HEK293T (cell line): ENCODE measurements at regions not wholly inside any gene's neighbourhood (a gene's known extent, or its start where the extent isn't known, plus 50 kb on each side); places are given as distances from the start of the nearest gene placed in this dataset.
"Not testable (repeated sequence)": the region's sequence is repeated elsewhere in the genome, so short reads cannot be mapped to it uniquely, and the experiment has no call there.

Experiments used
- CTCF ChIA-PET: fragments of 350-600 bp; formaldehyde crosslinking; extraction: SDS; loops from one replicate; lab custom pipeline; 2021; ENCODE audit warnings: antibody characterized with exemption, inconsistent platforms; lab: Yijun Ruan, JAX
- POLR2A ChIA-PET: fragments of 350-600 bp; formaldehyde crosslinking; extraction: SDS; loops from one replicate; lab custom pipeline; 2020; ENCODE audit warnings: antibody characterized with exemption, inconsistent platforms; lab: Yijun Ruan, JAX
- DNase-seq: peaks from one replicate; pipeline ENCODE4 v3.0.0; 2012; ENCODE audit warnings: mixed read lengths; ENCODE audit errors: extremely low spot score
- ARNT ChIP-seq: fragments of 450-650 bp; IDR thresholded peaks from 2 replicates; pipeline ENCODE4 v1.6.1; 2017; ENCODE audit warnings: mild to moderate bottlenecking
- BHLHE40 ChIP-seq: fragments of 450-650 bp; IDR thresholded peaks from 2 replicates; pipeline ENCODE4 v1.6.1; 2016; ENCODE audit warnings: mild to moderate bottlenecking, moderate library complexity, borderline replicate concordance
- CTBP1 ChIP-seq: fragments of 450-650 bp; IDR thresholded peaks from 2 replicates; pipeline ENCODE4 v1.6.1; 2016; ENCODE audit warnings: borderline replicate concordance
- ELF4 ChIP-seq: fragments of 450-650 bp; IDR thresholded peaks from 2 replicates; pipeline ENCODE4 v1.6.1; 2017; ENCODE audit warnings: antibody characterized with exemption
- FOXA1 ChIP-seq: fragments of 450-650 bp; IDR thresholded peaks from 2 replicates; pipeline ENCODE4 v1.6.1; 2016; ENCODE audit warnings: mild to moderate bottlenecking
- FOXK2 ChIP-seq: fragments of 450-650 bp; IDR thresholded peaks from 2 replicates; pipeline ENCODE4 v1.6.1; 2016; ENCODE audit warnings: mild to moderate bottlenecking
- FOXM1 ChIP-seq: fragments of 450-650 bp; IDR thresholded peaks from 2 replicates; pipeline ENCODE4 v1.6.1; 2017; ENCODE audit warnings: mild to moderate bottlenecking, borderline replicate concordance
- HDGF ChIP-seq: fragments of 450-650 bp; IDR thresholded peaks from 2 replicates; pipeline ENCODE4 v1.6.1; 2017; ENCODE audit warnings: antibody characterized with exemption, borderline replicate concordance
- L3MBTL2 ChIP-seq: fragments of 450-650 bp; conservative IDR thresholded peaks from 2 replicates; pipeline ENCODE4 v1.6.1; 2016; ENCODE audit warnings: mild to moderate bottlenecking
- LEF1 ChIP-seq: fragments of 450-650 bp; IDR thresholded peaks from 2 replicates; pipeline ENCODE4 v1.6.1; 2017; ENCODE audit warnings: mild to moderate bottlenecking, borderline replicate concordance
- NFRKB ChIP-seq: fragments of 450-650 bp; IDR thresholded peaks from 2 replicates; pipeline ENCODE4 v1.6.1; 2016; ENCODE audit warnings: mild to moderate bottlenecking, moderate library complexity
- PKNOX1 ChIP-seq: fragments of 450-650 bp; IDR thresholded peaks from 2 replicates; pipeline ENCODE4 v1.6.1; 2016
- SP1 ChIP-seq: fragments of 450-650 bp; IDR thresholded peaks from 2 replicates; pipeline ENCODE4 v1.6.1; 2017
- SUZ12 ChIP-seq: fragments of 450-650 bp; IDR thresholded peaks from 2 replicates; pipeline ENCODE4 v1.6.1; 2016; ENCODE audit warnings: mild to moderate bottlenecking
- TARDBP ChIP-seq: fragments of 450-650 bp; IDR thresholded peaks from 2 replicates; pipeline ENCODE4 v1.6.1; 2016
- ZNF384 ChIP-seq: fragments of 450-650 bp; IDR thresholded peaks from 2 replicates; pipeline ENCODE4 v1.6.1; 2016

- no peak for TF ChIP-seq ARNT
- TF ChIP-seq HDGF, result no peak
- no peak for TF ChIP-seq TARDBP
- TF ChIP-seq ZNF384, result no peak
- no peak for TF ChIP-seq LEF1
- TF ChIP-seq BHLHE40, result no peak
- POLR2A ChIA-PET, result no interaction called here
- CTCF ChIA-PET, result no interaction called here
- no peak for DNase-seq
These were observed 114.3 kb upstream of the IL1RAPL1 start for GRCh38 chrX:28472926-28473325.

- POLR2A ChIA-PET, result no interaction called here
- TF ChIP-seq BHLHE40 (no peak), TARDBP (no peak), ZNF384 (no peak)
- CTCF ChIA-PET, result interaction anchor here (0.7 kb wide), 1 partner anchor 17 kb away, joined by 3 read pairs; no protein-coding TSS in a partner anchor
- no peak for DNase-seq
These were observed 99.4 kb upstream of the IL1RAPL1 start for GRCh38 chrX:28487818-28488217.

GRCh38 chrX:28491322-28491721 is 95.9 kb upstream of the IL1RAPL1 start:
- POLR2A ChIA-PET, result no interaction called here
- CTCF ChIA-PET, result no interaction called here

GRCh38 chrX:28491941-28492340 is 95.3 kb upstream of the IL1RAPL1 start:
- POLR2A ChIA-PET, result no interaction called here
- TF ChIP-seq CTBP1, result no peak
- no peak for TF ChIP-seq FOXA1
- TF ChIP-seq ELF4, result no peak
- no peak for TF ChIP-seq LEF1
- TF ChIP-seq FOXM1, result no peak
- no peak for TF ChIP-seq ZNF384
- no peak for TF ChIP-seq PKNOX1
- TF ChIP-seq ARNT, result no peak
- TF ChIP-seq SP1, result no peak
- TF ChIP-seq BHLHE40, result no peak
- TF ChIP-seq FOXK2, result no peak
- TF ChIP-seq SUZ12, result no peak
- no peak for TF ChIP-seq TARDBP
- TF ChIP-seq L3MBTL2, result no peak
- no peak for TF ChIP-seq HDGF
- TF ChIP-seq NFRKB, result no peak
- no peak for DNase-seq
- CTCF ChIA-PET, result no interaction called here

More at GRCh38 chrX:28491322-28491721, 95.9 kb upstream of the IL1RAPL1 start:
- TF ChIP-seq FOXK2 (no peak), TARDBP (no peak), HDGF (no peak), L3MBTL2 (no peak), NFRKB (no peak), LEF1 (no peak)
- no peak for DNase-seq

GRCh38 chrX:28498658-28499057 is 88.6 kb upstream of the IL1RAPL1 start:
- POLR2A ChIA-PET, result no interaction called here
- no peak for DNase-seq
- CTCF ChIA-PET, result no interaction called here

GRCh38 chrX:28502667-28503066 is 84.6 kb upstream of the IL1RAPL1 start:
- DNase-seq, CTCF ChIA-PET, POLR2A ChIA-PET: not testable (repeated sequence)

More at GRCh38 chrX:28498658-28499057, 88.6 kb upstream of the IL1RAPL1 start:
- TF ChIP-seq ZNF384, result no peak
- no peak for TF ChIP-seq FOXA1
- no peak for TF ChIP-seq FOXK2
- no peak for TF ChIP-seq FOXM1
- TF ChIP-seq BHLHE40, result no peak
- no peak for TF ChIP-seq TARDBP
- TF ChIP-seq LEF1, result no peak
- no peak for TF ChIP-seq PKNOX1
- TF ChIP-seq NFRKB, result no peak
- no peak for TF ChIP-seq ARNT

- DNase-seq, POLR2A ChIA-PET, CTCF ChIA-PET: not testable (repeated sequence)
These were observed 79.6 kb upstream of the IL1RAPL1 start for GRCh38 chrX:28507650-28508049.

- POLR2A ChIA-PET, result no interaction called here
- CTCF ChIA-PET, result no interaction called here
- TF ChIP-seq LEF1 (no peak), FOXK2 (no peak), SUZ12 (no peak), FOXA1 (no peak), L3MBTL2 (no peak), TARDBP (no peak), HDGF (no peak), FOXM1 (no peak), PKNOX1 (no peak), BHLHE40 (no peak), ARNT (no peak), ZNF384 (no peak), CTBP1 (no peak), SP1 (no peak), ELF4 (no peak), NFRKB (no peak)
- DNase-seq, result no peak
These were observed 66.5 kb upstream of the IL1RAPL1 start for GRCh38 chrX:28520786-28521185.

- POLR2A ChIA-PET, CTCF ChIA-PET, DNase-seq: not testable (repeated sequence)
These were observed 58.9 kb upstream of the IL1RAPL1 start for GRCh38 chrX:28528354-28528753.
